HG02623 (cell line): ENCODE measurements at regions not wholly inside any gene's neighbourhood (a gene's known extent, or its start where the extent isn't known, plus 50 kb on each side); places are given as distances from the start of the nearest gene placed in this dataset.
"Not testable (repeated sequence)": the region's sequence is repeated elsewhere in the genome, so short reads cannot be mapped to it uniquely, and the experiment has no call there.

ENCODE experiments used
- ATAC-seq: cut with Tn5 transposase; IDR thresholded peaks from one replicate; pipeline ENCODE4 v1.9.1; 2021; ENCODE audit warnings: moderate library complexity; ENCODE audit not compliant: unreplicated experiment

DNA sequence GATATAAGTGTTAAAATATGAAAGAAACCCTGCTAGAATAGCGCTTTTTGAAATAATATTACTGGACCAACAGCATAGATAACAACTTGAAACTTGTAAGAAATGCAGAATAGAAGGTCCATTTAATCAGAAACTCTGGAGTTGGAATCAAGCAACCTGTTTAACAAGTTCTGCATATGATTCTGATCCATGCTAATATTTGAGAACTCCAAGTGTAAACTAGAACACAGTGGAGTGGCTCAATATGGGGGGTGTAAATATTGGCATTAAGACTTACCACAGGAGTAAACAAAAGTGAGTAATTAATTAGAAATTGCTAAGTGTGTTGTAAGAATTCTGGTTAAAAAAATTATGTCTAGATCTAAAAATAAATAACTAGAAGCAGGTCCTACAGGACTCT is 151.2 kb downstream of the SLITRK1 start:
- no peak for ATAC-seq

DNA sequence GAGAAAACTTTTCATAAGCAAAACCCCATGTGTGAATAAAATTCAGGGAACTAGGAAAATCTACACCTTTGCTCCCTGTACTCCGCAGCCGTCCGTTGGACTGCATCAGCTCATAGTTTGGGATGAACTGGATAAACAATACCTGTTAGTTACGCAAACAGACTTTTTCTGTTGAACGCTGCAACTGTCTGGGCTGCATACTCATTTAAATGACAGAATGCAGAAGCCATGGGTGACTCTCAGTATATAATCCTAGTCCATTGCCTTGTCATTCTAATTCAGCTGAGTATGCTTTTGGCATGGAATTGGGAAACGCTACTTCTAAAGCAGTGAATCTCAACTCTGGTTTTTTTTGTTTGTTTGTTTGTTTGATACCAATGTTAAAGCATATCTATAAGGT is 151.6 kb downstream of the SLITRK1 start:
- no peak for ATAC-seq

DNA sequence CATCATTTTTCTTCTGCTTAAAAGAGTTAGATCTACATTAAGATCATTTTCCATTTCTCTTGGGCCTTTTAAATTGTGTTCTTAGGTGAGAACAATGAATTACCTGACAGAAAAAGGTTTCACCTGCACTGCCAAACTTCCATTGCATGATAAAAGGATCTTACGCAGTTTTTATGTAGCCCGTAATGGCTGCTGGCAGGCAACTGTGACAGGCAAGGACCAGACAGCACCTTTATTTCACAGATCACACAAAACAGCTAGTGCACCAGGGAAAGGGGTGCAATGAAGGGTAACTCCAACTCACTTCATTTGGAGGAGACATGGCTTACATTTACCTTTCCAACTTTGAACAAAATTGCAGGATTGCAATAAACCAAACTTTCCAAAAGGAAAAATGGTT is 159.8 kb downstream of the SLITRK1 start:
- no peak for ATAC-seq

DNA sequence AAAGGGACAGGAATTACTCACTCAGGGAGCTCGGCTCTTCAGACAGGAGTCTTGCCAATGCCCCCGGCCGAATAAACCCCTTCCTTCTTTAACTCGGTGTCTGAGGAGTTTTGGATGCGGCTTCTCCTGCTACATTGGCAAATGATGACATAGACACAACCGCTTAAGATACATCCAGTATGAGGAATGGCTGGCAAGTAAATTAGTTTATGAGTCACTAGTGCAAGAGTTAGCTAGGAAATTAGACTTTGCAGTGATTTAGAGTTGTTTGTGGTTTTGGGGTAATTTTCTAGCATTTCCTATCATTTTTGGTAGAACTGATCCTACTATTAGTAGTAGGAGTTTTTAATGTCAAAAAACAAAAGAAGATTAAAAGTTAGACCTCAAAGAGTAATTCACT is 166.2 kb downstream of the SLITRK1 start:
- no peak for ATAC-seq

DNA sequence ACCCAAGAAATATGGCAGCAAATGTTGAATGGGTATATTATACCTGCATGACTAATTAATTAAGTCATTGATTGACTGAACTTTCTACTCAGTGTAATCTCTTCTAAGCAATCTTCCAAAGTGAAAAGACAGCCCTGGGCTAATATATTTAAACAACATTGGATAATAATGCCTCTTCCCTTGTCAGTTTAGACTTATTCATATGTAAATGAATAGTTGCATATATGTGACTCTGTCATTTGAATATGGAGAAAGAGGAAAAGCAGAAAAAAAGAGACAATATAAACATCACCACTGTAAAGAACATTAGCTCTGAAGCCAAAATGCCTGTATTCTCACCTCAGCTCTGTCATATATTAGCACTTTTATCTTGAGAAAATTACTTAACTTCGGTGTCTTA is 168.0 kb downstream of the SLITRK1 start:
- ATAC-seq = no peak

DNA sequence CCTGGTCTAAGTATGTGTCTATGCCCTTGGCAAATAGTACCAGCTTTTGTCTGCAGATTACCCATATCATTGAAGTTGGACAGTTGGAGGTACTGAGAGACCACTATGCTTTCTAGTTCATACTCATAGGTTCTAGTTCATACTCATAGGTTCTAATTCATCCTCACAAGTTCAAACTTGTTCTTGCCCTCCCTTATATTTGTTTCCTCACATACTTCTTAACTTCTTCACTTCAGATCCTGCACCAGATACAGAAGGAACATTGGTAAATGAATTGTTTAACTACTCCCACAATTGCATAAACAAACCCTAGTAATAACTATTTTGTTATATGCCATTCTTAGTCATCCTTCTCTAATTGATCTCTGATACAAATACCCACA is 172.2 kb downstream of the SLITRK1 start:
- no peak for ATAC-seq

DNA sequence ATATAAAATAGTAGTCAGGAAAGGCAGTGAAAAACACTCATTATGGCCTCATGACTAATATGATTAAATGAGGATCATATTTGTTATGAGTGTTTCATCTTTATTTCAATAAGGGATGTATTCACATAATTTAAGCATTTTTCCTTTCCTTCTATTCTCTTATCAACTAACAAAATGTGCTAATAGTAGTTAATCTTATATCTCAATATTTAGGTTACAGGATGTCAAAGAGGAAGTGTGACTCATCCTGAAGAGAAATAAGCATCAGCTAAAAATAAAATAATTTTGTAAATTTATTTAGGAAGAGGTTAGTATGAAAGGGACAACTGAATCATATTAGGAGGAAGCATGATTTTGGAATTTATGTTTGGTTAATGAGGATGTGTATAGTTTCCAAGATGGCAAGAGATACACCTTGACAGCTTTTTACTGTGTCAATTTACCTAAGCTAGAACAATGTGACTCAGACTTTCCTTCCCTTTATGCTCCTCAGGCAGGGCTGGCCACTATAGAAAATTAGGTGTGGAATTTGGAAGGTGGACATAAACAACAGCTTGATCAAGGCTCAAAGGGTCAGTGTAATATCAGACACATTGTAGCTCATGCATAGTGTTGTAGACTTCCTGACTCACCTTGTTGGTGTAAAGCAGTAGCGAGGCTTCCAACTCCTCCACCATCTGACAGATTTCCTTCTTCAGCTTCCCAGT is 172.7 kb downstream of the SLITRK1 start:
- no peak for ATAC-seq

DNA sequence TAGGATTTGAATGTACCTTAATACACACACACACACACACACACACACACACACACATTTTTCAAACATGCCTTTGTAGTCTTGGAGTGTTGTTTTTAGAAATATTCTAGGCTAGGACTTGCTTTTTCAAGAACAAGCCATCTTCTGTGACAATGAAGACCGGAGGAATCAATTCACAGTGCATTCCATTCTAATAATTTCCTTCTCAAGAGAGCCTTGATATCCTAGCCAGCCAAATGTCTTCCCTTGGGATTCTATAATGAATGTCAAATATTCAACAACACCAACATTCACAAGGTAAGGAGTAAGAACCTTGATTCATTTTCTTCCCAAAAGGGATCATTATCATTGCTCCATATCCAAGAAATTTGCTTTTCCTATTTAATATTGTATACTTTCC is 180.3 kb downstream of the SLITRK1 start:
- no peak for ATAC-seq

DNA sequence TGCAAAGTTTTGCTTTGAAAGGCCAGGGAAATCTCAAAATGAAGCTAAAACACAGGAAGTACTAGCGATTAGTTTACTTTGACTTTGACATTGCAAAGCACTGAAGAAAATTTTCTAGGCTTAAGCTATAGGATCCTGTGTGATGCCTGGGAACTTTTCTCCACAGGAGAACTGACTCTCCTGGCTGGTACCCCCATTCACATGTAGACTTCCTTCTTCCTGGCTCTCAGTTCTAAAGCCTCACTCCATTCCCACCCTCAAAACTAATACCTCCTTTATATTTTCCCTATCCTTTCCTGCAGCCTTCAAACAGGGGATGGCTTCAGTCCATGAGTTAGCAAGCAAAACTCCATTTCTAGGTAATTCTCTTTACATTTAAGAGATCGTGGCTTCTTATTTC is 189.5 kb downstream of the SLITRK1 start:
- no peak for ATAC-seq

DNA sequence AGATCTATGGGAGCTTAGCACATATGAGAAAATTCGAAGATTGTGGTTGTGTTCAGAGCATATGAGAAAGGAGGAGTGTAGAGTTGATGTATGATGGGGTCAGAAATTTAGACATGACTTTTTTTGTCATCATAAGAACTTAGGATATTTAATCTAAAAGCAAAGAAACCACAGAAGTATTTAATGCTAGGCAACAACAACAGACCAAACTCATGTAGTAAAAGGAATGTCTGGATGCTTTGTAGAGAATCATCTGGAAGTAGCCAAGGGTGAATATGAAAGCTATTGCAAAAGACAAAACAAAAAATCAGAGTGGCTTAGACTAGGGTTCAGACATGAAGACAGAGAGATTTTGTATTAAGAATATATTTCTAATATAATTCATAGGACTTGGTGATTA is 190.3 kb downstream of the SLITRK1 start:
- ATAC-seq = no peak

DNA sequence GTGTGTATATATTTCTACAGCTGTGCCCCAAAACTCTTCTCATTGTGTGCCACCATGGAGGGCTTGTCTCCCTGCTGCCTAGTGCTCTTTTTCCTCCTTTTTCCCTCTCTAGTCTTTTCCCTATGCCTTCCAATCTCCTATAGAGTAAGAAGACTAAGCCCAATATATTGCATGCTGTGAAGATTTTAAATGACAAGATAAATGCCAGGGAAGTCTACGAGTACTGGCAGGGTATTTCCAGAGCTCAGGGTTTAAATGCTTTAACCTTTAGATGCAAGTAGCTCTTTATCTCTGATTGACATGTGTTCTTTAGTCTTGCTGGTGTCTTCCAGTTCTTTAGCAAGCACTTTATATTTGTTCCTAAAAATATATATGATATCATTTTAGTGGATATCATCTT is 200.7 kb downstream of the SLITRK1 start:
- ATAC-seq = no peak

DNA sequence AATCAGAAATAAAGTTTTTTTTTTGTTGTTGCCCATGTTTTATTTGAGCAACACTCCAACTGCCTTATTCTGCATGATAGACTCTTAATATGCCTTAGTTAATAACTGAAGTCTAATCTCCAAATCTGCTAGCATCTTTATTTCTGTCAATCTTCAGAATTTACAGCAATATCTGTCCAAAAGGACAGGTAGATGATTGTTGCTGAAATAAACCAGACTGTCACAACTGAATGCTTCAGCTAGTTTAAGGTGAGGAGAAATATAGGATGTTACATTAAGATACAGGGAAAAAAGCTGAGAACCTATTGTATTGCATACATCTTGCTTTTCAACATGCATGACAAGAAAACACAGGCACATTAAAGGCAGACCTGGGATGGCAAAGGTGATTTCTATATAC is 204.3 kb downstream of the SLITRK1 start:
- no peak for ATAC-seq

DNA sequence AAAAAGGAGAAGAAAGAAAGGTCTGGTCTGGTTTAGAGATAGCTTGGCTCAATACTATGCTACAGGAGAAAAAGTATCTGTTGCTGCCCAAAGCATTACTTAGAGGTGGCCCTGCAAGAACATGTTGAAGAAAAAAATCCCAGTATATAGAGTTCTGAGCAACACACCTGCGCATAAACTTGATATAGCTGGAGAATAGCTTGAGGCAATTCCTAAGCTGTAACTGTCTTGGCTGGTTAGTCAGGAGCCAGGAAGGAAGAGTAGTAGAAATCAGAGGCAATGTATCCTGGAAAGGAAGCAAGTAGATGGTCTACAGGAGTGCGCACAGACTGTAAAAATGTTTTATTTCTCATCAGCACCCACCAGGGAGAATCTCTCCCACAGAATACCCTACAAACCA is 209.7 kb downstream of the SLITRK1 start:
- no peak for ATAC-seq

DNA sequence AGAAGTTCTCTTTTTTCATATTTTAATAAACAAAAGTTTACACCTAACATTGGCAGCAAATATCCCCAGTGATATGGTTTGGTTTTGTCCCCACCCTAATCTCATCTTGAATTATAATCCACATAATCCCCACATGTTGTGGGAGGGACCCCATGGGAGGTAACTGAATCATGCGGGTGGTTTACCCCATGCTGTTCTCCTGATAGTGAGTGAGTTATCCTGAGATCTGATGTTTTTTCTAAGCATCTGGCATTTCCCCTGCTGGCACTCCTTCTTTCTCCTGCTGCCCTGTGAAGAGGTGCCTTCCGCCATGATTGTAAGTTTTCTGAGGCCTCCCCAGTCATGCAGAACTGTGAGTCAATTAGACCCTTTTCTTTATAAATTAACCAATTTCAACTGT is 214.7 kb downstream of the SLITRK1 start:
- no peak for ATAC-seq

DNA sequence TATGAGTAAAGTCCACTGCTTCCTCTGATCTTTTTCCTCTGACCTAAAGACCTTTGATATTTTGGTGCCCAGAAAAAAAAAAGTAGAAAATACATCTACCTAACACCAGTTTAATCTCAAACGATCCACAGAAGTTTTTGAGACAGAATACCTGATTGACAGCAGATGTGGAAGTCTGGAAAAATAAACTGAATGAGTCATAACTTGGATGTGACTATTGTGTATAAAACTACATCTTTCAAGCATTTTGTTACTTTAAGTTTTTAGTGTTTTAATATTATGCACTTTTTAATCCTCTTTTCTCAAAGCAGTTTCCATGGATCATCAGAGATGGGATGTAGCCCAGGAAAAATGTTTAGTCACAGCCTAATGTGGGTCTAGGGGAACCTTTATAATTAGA is 216.1 kb downstream of the SLITRK1 start:
- no peak for ATAC-seq

DNA sequence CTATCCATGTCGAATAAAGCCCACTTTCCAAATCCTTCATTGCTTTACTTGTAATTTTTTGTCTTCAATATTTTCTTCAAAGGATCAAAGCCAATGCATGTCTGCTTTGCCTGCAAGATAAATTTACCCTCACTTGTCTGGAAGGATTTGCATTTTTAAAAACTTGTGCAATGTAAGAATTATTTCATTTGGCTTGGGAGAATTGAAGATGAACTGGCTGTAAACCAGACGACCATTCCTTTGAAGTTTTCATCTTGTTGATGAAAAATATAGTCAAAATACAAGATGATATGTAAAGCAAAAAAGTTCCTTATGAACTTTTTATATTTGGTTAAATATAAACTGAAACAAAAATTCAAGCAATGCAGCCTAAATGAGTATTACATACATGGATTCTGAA is 225.0 kb downstream of the SLITRK1 start:
- ATAC-seq = no peak

DNA sequence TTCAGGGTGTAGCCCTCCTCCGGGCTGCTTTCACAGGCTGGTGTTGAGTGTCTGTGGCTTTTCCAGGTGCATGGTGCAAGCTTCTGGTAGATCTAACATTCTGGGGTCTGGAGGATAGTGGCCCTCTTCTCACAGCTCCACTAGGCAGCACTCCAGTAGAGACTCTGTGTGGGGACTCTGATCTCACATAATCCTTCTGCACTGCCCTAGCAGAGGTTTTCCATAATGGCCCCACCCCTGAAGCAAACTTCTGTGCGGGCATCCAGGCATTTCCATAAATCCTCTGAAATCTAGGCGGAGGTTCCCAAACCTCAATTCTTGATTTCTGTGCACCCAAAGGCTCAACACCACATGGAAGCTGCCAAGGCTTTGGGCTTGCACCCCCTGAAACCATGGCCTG is 239.7 kb downstream of the SLITRK1 start:
- ATAC-seq = not testable (repeated sequence)

DNA sequence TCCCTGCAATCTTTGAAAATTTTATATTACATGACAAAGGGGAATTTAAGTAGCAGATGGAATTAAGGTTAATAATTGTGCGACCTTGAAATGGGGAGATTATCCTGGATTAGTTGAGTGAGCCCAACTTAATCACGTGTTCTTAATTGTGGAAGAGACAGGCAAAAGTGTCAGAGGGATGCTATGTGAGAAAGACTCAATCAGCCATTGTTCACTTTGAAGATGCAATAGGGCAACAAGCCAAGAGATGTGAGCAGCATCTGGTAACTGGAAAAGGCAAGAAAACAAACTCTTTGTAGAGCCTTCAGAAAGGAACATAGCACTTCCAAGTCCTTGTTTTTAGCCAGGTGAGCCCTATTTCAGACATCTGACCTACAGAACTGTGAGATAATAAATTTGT is 247.7 kb downstream of the SLITRK1 start:
- no peak for ATAC-seq

DNA sequence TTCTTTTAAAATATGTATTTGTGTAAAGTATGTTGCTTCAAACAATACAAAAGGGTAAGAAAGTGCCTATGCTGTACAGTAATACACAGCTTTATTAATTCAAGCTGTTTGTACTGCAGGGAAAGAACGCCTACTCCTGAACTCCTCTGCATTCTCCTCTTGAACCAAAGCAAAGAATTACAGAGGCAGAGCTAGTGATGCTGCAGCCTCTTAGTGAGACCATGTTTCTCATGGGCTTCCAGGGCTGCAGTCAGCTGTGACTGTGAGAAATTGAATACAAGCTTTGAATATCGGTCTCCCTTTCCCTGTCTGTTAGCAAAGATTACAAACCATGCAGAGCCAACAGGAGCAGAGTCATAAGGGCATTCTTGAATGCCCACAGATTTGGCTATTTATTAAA is 248.5 kb downstream of the SLITRK1 start:
- ATAC-seq = no peak

DNA sequence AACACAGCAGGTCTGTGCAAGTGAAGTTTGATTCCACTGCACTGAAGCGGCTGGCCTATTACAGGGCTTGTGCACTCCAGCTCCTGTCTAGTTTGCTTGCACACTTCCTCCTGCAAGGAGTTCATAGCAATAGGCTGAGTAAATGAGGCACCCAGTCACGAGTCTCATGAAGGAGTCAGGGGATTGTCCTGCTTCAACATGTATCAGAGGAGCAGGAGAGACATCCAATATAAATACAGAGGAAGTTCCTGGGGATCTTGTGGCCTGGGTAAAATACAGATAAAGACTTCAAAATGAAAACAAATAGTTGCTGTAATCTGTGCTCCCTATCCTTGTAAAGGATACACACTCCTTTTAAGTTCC is 259.9 kb downstream of the SLITRK1 start:
- ATAC-seq = no peak

DNA sequence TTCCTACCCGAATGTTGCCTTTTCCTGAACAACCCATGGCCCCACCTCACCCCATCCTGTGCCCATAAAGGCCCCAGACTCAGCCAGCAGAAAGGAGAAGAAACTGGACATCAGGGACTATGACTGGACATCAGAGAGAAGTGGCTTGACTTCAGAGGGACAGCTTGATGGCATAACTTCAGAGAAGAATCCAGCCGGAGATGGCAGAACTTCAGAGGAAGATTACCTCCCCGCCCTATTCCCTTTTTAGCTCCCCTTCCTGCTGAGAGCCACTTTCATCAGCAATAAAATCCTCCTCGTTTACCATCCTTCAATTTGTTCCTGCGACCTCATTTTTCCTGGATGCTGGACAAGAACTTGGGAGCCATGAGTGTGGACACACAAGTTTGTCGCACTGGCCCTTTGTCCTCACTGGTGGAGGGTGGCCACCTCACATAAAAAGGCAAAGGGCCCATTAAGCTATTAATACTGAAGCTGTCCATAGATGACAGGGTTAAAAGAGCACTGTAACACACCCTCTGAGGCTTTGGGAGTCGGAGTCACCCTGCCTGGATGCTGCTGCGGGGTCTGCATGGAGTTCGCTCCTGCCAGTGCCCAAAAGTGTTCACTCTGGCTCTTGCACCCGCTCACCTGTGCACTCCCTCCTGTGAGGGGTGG is 260.4 kb downstream of the SLITRK1 start:
- ATAC-seq = no peak

DNA sequence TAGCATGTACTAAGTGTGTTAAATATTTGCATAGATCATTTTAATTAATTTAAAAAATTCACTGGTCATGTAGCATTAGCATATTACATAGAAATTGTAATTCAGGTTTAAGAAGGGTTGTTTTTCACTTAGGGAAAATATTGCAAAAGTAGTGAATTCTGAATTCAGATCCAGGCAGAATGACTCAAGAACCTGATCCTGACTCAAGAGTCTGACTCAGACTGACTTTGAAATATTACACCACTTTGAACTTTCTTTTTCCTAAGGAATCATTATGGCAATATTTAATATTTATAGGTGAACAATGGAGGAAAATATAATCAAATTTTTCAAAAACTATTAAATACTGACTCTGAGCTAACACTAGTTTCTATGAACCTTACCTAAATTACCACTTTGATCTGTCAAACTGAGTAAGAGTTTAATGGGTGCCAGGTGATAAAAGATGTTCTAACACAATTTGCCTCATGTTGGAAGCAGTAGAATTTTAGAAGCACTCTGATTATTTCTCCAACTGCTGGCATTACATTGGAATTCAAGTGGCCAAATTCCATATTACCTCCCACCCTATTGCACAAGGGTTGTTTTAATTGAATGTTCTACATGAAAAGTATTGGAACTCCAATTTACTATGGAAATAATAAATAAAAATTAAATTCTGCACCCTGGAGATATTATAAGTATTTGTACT is 261.6 kb downstream of the SLITRK1 start:
- no peak for ATAC-seq

DNA sequence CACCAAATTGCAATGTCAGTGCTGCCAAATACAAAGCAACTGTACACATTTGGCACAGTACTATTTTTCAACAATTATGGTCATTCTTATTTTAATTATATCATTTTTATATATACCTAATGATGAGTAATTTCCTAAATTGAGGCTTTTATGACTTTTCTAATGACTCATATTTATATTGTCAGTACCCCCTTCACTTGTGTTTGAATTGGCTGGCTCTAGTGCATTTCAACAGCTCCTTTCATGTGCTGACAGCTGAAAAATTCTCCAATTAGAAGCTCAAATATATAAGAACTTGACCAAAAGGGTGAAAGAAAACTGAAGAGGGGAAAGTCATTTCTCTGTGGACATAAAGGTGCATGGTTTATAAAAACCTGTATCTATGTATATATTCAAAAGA is 263.3 kb downstream of the SLITRK1 start:
- ATAC-seq = no peak
